KMS-11 (cell line): ENCODE measurements at regions not wholly inside any gene's neighbourhood (a gene's known extent, or its start where the extent isn't known, plus 50 kb on each side); places are given as distances from the start of the nearest gene placed in this dataset.

Experiments used
- H2AFZ ChIP-seq: fragments of 200-600 bp; sonication (generic); 2 replicates; pipeline ENCODE4 v1.6.1; 2016; ENCODE audit warnings: antibody characterized with exemption, mixed run types, low read depth
- H3K27ac ChIP-seq: fragments of 200-600 bp; sonication (generic); 2 replicates; pipeline ENCODE4 v1.6.1; 2016; ENCODE audit warnings: mild to moderate bottlenecking, mixed run types
- H3K27me3 ChIP-seq: fragments of 200-600 bp; sonication (generic); 2 replicates; pipeline ENCODE4 v1.6.1; 2017; ENCODE audit warnings: mild to moderate bottlenecking, low read depth, mixed run types, moderate library complexity; ENCODE audit not compliant: insufficient read depth
- H3K36me3 ChIP-seq: fragments of 200-600 bp; sonication (generic); 2 replicates; pipeline ENCODE4 v1.6.1; 2017; ENCODE audit warnings: mild to moderate bottlenecking, mixed run types; ENCODE audit not compliant: insufficient read depth
- H3K4me1 ChIP-seq: fragments of 200-600 bp; sonication (generic); 2 replicates; pipeline ENCODE4 v1.6.1; 2016; ENCODE audit warnings: mild to moderate bottlenecking, low read depth, mixed run types; ENCODE audit not compliant: poor library complexity, severe bottlenecking
- H3K4me2 ChIP-seq: fragments of 200-600 bp; sonication (generic); 2 replicates; pipeline ENCODE4 v1.7.0; 2016; ENCODE audit warnings: mild to moderate bottlenecking, mixed run types
- H3K4me3 ChIP-seq: fragments of 200-600 bp; sonication (generic); IDR thresholded peaks from 2 replicates; pipeline ENCODE4 v1.6.1; 2017; ENCODE audit warnings: low read depth, low read length, mixed read lengths; ENCODE audit not compliant: insufficient read depth
- H3K79me2 ChIP-seq: fragments of 200-600 bp; sonication (generic); 2 replicates; pipeline ENCODE4 v1.6.1; 2016; ENCODE audit warnings: low read depth, mixed run types; ENCODE audit not compliant: insufficient read depth
- H3K9ac ChIP-seq: fragments of 200-600 bp; sonication (generic); 2 replicates; pipeline ENCODE4 v1.6.1; 2016; ENCODE audit warnings: mild to moderate bottlenecking, mixed run types
- H4K20me1 ChIP-seq: fragments of 200-600 bp; sonication (generic); 2 replicates; pipeline ENCODE4 v1.6.1; 2016; ENCODE audit warnings: mild to moderate bottlenecking, mixed run types; ENCODE audit not compliant: insufficient read depth
- TF ChIP-seq, protein P1 (sequence below): fragments of 200-600 bp; sonication (generic); conservative IDR thresholded peaks from 2 replicates; pipeline ENCODE4 v1.6.1; 2017; ENCODE audit warnings: low read depth, mild to moderate bottlenecking, antibody characterized with exemption, low read length, moderate library complexity, mixed read lengths

DNA sequence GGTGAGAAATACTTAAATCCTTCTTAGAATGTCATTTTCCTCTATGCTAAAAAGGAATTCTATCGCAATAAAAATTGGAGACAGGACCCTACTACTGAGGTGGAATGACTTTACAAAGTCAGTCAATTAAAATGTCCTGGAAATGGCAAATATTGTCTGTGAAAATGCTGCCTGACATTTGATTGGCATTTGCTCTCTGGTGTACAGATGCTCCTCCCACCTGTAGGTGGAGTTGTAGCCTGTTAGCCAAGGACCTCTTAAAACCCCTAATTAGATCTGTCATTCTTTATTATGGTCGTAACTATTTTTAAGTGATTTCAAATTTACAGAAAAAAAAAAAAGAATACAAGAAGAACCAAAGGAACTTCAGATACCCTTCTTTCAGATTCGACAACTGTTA lies 393.1 kb upstream of the KLHL29 start:
- Histone ChIP-seq H3K79me2 (no peaks in the 10 kb centered on the region), H3K36me3 (no peaks in the 10 kb centered on the region), H3K4me3 (no peak overlapping the region), H3K27me3 (no peaks in the 10 kb centered on the region), H3K27ac (no peak overlapping the region), H3K4me1 (no peaks in the 10 kb centered on the region), H3K9ac (no peak overlapping the region), H2AFZ (no peak overlapping the region), H3K4me2 (no peak overlapping the region), H4K20me1 (no peaks in the 10 kb centered on the region)
- TF ChIP-seq, protein P1, sequence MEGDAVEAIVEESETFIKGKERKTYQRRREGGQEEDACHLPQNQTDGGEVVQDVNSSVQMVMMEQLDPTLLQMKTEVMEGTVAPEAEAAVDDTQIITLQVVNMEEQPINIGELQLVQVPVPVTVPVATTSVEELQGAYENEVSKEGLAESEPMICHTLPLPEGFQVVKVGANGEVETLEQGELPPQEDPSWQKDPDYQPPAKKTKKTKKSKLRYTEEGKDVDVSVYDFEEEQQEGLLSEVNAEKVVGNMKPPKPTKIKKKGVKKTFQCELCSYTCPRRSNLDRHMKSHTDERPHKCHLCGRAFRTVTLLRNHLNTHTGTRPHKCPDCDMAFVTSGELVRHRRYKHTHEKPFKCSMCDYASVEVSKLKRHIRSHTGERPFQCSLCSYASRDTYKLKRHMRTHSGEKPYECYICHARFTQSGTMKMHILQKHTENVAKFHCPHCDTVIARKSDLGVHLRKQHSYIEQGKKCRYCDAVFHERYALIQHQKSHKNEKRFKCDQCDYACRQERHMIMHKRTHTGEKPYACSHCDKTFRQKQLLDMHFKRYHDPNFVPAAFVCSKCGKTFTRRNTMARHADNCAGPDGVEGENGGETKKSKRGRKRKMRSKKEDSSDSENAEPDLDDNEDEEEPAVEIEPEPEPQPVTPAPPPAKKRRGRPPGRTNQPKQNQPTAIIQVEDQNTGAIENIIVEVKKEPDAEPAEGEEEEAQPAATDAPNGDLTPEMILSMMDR = no peak

DNA sequence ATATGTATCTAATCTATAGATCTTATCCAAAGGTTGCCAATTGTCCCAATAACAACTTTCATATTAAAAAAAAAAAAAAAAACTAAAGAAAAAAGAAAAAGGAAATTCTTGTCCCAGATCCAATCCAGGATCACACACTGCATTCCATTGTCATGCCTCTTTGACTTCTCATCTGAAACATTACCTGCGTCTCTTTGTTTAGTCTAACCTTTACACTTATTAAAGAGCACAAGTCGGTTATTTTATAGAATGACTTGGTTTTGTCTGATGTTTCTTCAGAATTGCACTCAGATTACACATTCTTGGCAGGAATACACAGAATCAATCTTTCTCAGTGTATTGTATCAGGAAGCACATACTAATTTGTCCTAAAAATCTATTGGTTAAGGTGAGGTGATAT lies 392.5 kb upstream of the KLHL29 start:
- no peaks in the 10 kb centered on the region for H3K79me2 ChIP-seq
- H2AFZ ChIP-seq = no peak overlapping the region
- H3K9ac ChIP-seq = no peak overlapping the region
- no peaks in the 10 kb centered on the region for H3K36me3 ChIP-seq
- no peak overlapping the region for H3K4me2 ChIP-seq
- H3K27me3 ChIP-seq = no peaks in the 10 kb centered on the region
- H4K20me1 ChIP-seq = no peaks in the 10 kb centered on the region
- no peaks in the 10 kb centered on the region for H3K4me1 ChIP-seq
- TF ChIP-seq, protein P1 = no peak
- no peak overlapping the region for H3K4me3 ChIP-seq
- H3K27ac ChIP-seq = no peak overlapping the region

DNA sequence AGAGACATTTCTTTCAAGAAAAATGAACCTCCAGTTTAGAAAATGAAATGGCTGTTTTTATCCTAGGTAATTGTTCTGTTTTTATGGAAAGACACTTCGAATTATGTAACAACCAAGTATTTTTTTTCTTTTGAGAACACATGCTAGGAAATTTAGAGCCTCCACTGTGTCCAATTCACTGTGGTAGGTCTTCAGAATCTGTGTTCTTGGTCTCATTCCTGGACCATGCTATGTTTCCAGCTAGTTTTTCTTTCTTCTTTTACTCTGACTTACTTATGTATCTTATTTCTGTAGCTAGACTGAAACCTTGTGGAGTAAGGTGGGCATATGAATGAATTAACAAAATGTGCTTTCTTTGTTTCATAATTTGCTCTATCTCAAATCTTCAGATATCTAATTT lies 391.7 kb upstream of the KLHL29 start:
- H3K27ac ChIP-seq = no peak overlapping the region
- no peaks in the 10 kb centered on the region for H3K4me1 ChIP-seq
- H3K4me2 ChIP-seq = no peak overlapping the region
- H3K9ac ChIP-seq = no peak overlapping the region
- no peak overlapping the region for H2AFZ ChIP-seq
- H3K36me3 ChIP-seq = no peaks in the 10 kb centered on the region
- no peaks in the 10 kb centered on the region for H3K79me2 ChIP-seq
- H4K20me1 ChIP-seq = no peaks in the 10 kb centered on the region
- no peak overlapping the region for H3K4me3 ChIP-seq
- no peaks in the 10 kb centered on the region for H3K27me3 ChIP-seq
- TF ChIP-seq, protein P1 = no peak

DNA sequence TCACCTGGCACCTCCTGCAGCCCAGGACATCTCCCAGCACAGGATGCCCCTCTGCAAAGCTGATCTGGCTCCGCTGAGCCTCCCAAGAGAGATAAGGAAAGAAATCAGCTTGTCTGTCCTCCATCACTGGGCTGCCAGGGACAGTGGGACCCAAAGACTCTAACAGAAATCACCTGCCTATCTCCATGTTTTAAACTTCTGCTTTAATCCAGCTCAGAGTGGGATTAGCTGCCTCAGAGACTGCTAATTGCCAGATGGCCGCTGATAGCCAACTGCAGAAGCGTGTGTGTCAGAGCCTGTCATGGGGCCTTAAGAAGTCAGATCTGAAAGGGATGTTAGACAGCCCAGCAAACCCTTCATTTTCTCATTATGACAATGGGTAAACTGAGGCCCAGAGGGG lies 389.4 kb upstream of the KLHL29 start:
- H3K27ac ChIP-seq = no peak overlapping the region
- H2AFZ ChIP-seq = no peak overlapping the region
- TF ChIP-seq, protein P1 = no peak
- no peak overlapping the region for H3K9ac ChIP-seq
- no peaks in the 10 kb centered on the region for H3K36me3 ChIP-seq
- no peak overlapping the region for H3K4me3 ChIP-seq
- no peaks in the 10 kb centered on the region for H4K20me1 ChIP-seq
- no peak overlapping the region for H3K4me2 ChIP-seq
- no peaks in the 10 kb centered on the region for H3K79me2 ChIP-seq
- H3K4me1 ChIP-seq = no peaks in the 10 kb centered on the region
- no peaks in the 10 kb centered on the region for H3K27me3 ChIP-seq

DNA sequence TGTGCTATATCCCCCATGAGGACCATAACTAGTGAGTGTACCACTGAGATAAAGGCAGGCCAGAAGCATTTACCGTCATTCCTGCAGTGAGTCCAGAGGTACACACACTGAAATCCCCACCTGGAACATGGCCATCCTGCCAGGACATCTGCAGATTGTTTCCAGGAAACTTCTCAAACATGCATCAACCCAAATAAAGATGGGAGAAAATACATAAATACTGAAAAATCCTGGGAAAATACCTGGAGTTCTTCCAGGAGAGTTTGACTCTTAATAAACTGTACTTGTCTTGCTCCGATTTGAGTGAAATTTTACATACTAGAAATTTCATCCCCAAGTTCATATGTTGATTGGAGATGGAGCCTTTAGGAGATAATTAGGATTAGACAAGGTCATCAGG lies 388.1 kb upstream of the KLHL29 start:
- H3K27me3 ChIP-seq = no peaks in the 10 kb centered on the region
- no peak overlapping the region for H3K9ac ChIP-seq
- no peaks in the 10 kb centered on the region for H3K79me2 ChIP-seq
- H3K4me1 ChIP-seq = no peaks in the 10 kb centered on the region
- no peak overlapping the region for H2AFZ ChIP-seq
- no peak overlapping the region for H3K4me3 ChIP-seq
- no peaks in the 10 kb centered on the region for H3K36me3 ChIP-seq
- TF ChIP-seq, protein P1 = no peak
- H3K27ac ChIP-seq = no peak overlapping the region
- no peak overlapping the region for H3K4me2 ChIP-seq
- no peaks in the 10 kb centered on the region for H4K20me1 ChIP-seq
